AG04449 (cell line): ENCODE measurements at regions not wholly inside any gene's neighbourhood (a gene's known extent, or its start where the extent isn't known, plus 50 kb on each side); places are given as distances from the start of the nearest gene placed in this dataset.
"Not testable (repeated sequence)": the region's sequence is repeated elsewhere in the genome, so short reads cannot be mapped to it uniquely, and the experiment has no call there.

Experiments used
- CTCF ChIA-PET: fragments of 350-600 bp; formaldehyde crosslinking; extraction: SDS; loops from one replicate; lab custom pipeline; 2021; ENCODE audit warnings: antibody characterized with exemption; lab: Yijun Ruan, JAX
- POLR2A ChIA-PET: fragments of 400-600, 350-600 bp; formaldehyde crosslinking; extraction: SDS; loops from one replicate; lab custom pipeline; 2020; ENCODE audit warnings: antibody characterized with exemption, inconsistent platforms; lab: Yijun Ruan, JAX
- DNase-seq: peaks from one replicate; pipeline ENCODE4 v3.0.0-alpha.2; 2010; ENCODE audit warnings: low read depth, low spot score
- H3K4me3 ChIP-seq: 2 replicates; pipeline ENCODE4 v1.5.1; 2011; ENCODE audit warnings: low read depth, mild to moderate bottlenecking, control low read depth, low read length
- CTCF ChIP-seq: IDR thresholded peaks from one replicate; pipeline ENCODE4 v1.5.1; 2011; ENCODE audit warnings: mild to moderate bottlenecking, moderate library complexity, low read length, control low read depth, inconsistent platforms; ENCODE audit not compliant: insufficient read depth; ENCODE audit errors: missing control alignments

- H3K4me3 ChIP-seq, result no peak overlapping the region
- ChIA-PET POLR2A (no interaction called here), CTCF (no interaction called here)
- no peak for DNase-seq
- no peak for TF ChIP-seq CTCF
These were observed 104.1 kb upstream of the DPP6 start for GRCh38 chr7:153948060-153948459.

DNA sequence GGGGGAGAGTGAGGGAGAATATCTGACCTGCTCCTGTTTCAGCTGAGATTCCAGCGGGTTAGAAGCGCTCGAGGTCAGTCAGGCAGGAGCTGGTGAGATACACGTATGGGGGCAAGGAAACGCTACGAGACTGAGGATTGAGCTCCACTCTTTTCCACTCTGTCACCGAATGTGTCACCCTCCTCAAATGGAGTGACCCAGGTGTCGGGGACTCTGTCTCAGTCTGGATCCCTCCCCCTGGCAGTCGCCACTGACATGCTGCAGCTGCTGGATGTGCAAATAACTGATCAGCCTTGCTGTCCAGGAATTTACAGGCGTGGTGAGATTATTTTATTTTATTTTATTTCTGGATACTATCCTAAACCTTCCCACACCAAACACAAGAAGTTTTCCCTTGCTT lies 100.9 kb upstream of the DPP6 start:
- TF ChIP-seq CTCF, result no peak
- no peak overlapping the region for H3K4me3 ChIP-seq
- DNase-seq, result no peak
- CTCF ChIA-PET, result no interaction called here
- POLR2A ChIA-PET, result no interaction called here

- ChIA-PET POLR2A (no interaction called here), CTCF (no interaction called here)
- no peak for TF ChIP-seq CTCF
- H3K4me3 ChIP-seq, result no peak overlapping the region
- no peak for DNase-seq
These were observed 97.7 kb upstream of the DPP6 start for GRCh38 chr7:153954477-153954876.

DNA sequence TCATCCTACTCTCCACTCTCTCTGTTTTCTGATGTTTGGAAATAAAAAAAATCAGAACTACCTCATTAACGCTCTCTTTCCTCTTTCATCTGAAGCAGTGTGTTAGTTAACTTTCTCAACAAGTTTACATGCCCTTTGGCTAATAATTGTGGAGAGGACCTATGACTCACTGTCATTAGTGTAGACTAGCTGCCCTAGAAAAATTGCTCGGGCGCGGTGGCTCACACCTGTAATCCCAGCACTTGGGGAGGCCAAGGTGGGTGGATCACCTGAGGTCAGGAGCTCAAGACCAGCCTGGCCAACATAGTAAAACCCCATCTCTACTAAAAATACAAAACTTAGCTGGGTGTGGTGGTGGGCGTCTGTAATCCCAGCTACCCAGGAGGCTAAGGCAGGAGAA lies 94.5 kb upstream of the DPP6 start:
- POLR2A ChIA-PET, H3K4me3 ChIP-seq, DNase-seq, CTCF ChIA-PET: not testable (repeated sequence)

DNA sequence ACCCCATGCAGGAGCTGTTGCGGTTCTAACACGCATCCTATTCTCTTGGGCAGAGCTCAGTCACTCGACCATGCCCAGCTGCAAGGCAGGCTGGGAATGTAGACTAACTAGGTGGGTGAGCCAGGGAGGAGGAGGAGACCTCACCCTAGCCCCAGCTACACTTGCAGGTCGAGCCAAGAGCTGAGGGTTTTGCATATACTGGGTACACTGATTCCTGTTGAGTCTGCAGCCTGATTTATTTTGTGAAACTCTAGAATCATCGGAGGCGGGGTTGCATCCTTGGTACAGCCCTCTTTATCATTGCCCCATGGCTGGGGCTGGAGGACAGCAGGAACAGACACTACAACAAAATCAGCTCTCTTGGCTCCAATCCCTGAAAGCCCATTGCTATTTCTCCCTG lies 93.8 kb upstream of the DPP6 start:
- H3K4me3 ChIP-seq, DNase-seq, CTCF ChIA-PET, POLR2A ChIA-PET: not testable (repeated sequence)

DNA sequence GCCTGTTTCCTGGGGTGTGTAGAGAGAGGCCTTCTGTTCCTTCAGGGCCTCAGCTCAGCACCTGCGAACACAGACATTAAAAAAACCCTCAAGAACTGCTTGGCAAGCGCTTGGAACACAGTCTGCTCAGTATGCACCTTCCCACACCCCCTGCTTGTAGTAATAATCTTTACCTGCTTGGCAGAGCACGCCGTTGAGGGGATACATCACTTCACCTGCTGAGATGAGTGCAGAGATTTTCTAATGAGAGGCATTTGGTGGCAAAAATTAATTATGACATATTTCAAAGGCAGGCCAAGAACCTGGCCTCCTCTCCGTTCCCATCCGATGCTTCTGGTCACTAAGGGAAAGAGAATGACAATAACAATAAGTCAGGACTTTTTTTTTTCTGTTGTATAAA lies 93.4 kb upstream of the DPP6 start:
- H3K4me3 ChIP-seq, POLR2A ChIA-PET, DNase-seq, CTCF ChIA-PET: not testable (repeated sequence)

DNA sequence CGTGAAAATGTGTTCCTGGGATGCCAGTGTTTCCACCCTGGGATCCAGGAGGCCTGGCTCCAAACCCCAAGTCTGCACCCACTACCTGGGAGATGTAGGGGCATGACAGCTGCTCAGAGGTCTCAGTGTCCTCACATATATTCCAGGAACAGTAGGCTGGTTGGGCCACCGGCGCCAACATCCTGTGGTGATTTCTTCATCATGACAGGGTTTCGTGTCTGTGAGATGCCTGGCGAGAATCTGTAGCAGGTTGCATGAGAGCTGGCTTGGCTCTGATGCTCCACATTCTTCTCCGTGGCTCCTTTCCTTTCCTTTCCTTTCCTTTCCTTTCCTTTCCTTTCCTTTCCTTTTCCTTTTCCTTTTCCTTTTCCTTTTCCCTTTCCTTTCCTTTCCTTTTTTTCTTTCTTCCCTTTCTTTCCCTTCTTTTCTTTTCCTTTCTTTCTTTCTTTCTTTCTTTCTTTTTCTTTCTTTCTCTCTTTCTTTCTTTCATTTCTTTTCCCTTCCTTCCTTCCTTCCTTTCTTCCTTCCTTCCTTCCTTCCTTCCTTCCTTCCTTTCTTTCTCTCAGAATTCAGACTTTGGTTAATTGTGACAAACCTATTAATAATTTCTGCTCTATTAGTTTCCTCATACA lies 87.6 kb upstream of the DPP6 start:
- H3K4me3 ChIP-seq, CTCF ChIA-PET, POLR2A ChIA-PET, DNase-seq: not testable (repeated sequence)

- CTCF ChIA-PET, DNase-seq, POLR2A ChIA-PET, H3K4me3 ChIP-seq: not testable (repeated sequence)
These were observed 83.2 kb upstream of the DPP6 start for GRCh38 chr7:153969016-153969415.

GRCh38 chr7:153974603-153975002 lies 77.6 kb upstream of the DPP6 start:
- CTCF ChIA-PET, H3K4me3 ChIP-seq, DNase-seq, POLR2A ChIA-PET: not testable (repeated sequence)

GRCh38 chr7:153976745-153977144 lies 75.5 kb upstream of the DPP6 start:
- H3K4me3 ChIP-seq, CTCF ChIA-PET, POLR2A ChIA-PET, DNase-seq: not testable (repeated sequence)

- POLR2A ChIA-PET, CTCF ChIA-PET, H3K4me3 ChIP-seq, DNase-seq: not testable (repeated sequence)
These were observed 69.0 kb upstream of the DPP6 start for GRCh38 chr7:153983186-153983585.

DNA sequence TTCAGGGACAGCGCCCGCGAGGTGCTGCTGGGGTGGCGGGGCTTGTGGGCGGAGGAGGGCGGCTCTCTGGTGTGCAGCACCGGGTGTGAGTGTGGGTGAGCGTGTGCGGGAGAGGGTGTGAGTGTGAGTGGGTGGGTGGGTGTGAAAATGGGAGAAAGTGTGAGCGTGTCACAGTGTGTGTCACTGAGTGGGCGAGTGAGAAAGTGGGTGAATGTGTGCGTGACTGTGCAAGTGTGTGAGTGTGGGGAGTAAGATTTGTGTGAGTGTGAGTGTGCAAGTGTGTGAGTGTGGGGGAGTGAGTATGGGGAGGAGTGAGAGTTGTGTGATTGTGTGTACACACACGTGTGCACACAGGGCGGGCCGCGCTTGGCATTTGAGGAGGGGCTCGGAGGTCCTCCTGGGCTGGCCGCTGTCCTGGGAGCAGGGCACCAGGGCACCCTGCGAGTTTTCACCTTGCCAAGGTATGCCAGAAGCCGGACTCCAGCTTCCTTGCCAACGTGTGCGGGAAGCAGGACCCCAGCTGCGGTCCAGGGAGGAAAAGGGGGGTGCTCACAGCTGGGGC lies 63.1 kb upstream of the DPP6 start:
- H3K4me3 ChIP-seq, POLR2A ChIA-PET, CTCF ChIA-PET, DNase-seq: not testable (repeated sequence)

DNA sequence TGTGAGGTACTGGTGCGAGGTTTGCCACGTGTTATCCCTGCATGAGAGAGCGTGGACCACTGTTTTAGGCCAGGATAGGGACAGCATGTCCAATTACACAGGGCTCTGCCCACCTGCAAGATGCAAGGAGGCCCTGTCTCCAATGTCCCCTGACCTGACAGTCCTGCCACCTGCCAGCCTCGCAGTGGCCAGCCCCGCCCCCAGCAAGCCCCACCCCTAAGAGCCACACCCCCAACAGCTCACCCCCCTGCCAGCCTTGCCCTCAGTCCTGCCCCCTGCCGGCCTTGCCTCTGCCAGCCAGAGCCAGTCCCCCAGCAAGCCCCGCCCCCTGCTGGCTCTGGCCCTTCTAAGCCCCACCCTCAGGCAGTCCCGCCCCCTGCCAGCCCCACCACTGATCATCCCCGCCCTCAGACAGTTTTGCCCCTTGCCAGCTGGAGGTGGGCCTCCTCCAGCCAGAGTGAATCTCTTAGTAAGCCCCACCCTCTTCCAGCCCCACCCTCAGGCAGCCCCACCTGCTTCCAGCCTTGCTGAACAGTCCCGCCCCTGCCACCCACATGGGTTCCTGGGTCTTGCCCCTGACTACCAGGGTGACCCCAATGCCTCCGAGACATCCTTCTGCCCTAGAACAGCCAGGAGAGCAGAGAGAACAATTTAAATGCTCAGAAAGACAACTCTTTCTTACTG lies 62.3 kb upstream of the DPP6 start:
- DNase-seq, POLR2A ChIA-PET: not testable (repeated sequence)

GRCh38 chr7:153991471-153991870 lies 60.7 kb upstream of the DPP6 start:
- H3K4me3 ChIP-seq, CTCF ChIA-PET, DNase-seq, POLR2A ChIA-PET: not testable (repeated sequence)

More for the DNA sequence above, 62.3 kb upstream of the DPP6 start:
- CTCF ChIA-PET, H3K4me3 ChIP-seq: not testable (repeated sequence)
